Activated CD4-positive, alpha-beta T cell treated with anti-CD3 and anti-CD28 coated beads, Interleukin-2, amount 10 ng/mL, durations not matched to agents 24 days and 14 days (primary cell): ENCODE measurements at regions not wholly inside any gene's neighbourhood (a gene's known extent, or its start where the extent isn't known, plus 50 kb on each side); places are given as distances from the start of the nearest gene placed in this dataset.
A peak's percentile ranks its signal among the peaks of the same experiment; 100 is the strongest.

Experiments
- DNase-seq: peaks from one replicate; pipeline ENCODE4 v3.0.0; 2022
- H3K27ac Mint-ChIP-seq: one replicate; pipeline ENCODE4 v1.8.0; 2022; ENCODE audit warnings: mild to moderate bottlenecking, mixed read lengths
- H3K27me3 Mint-ChIP-seq: one replicate; pipeline ENCODE4 v1.8.0; 2022; ENCODE audit warnings: mixed read lengths
- H3K36me3 Mint-ChIP-seq: one replicate; pipeline ENCODE4 v1.8.0; 2022; ENCODE audit warnings: low read depth, mild to moderate bottlenecking, mixed read lengths
- H3K4me1 Mint-ChIP-seq: one replicate; pipeline ENCODE4 v1.8.0; 2021; ENCODE audit warnings: mixed read lengths
- H3K4me3 Mint-ChIP-seq: one replicate; pipeline ENCODE4 v1.8.0; 2022; ENCODE audit warnings: mild to moderate bottlenecking, moderate library complexity, mixed read lengths
- H3K9me3 Mint-ChIP-seq: one replicate; pipeline ENCODE4 v1.8.0; 2021; ENCODE audit warnings: mixed read lengths
- intact Hi-C: fragments of 100-400 bp; cut with micrococcal nuclease; formaldehyde crosslinking; loops from one replicate; pipeline ENCODE4 v1.15.1; 2023

DNA sequence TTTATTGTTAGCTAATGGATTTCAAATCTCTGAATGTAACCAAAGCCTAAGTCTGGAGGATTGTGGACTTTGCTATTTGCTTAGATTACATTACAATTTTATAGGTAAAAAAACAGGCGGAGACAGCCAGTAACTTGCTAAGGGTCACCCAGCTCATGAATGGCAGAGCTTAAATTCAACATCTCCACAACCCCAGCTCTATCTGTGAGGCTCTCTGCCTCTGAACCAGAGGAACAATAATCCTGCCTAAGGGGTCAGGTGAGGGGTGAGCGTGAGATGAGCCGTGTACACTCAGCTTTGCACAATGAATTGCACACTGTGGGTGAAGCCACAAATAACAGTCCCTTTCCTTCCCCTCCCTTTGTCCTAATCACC, 69.8 kb upstream of the SPATA12 start:
- intact Hi-C loops, result no loop called here

DNA sequence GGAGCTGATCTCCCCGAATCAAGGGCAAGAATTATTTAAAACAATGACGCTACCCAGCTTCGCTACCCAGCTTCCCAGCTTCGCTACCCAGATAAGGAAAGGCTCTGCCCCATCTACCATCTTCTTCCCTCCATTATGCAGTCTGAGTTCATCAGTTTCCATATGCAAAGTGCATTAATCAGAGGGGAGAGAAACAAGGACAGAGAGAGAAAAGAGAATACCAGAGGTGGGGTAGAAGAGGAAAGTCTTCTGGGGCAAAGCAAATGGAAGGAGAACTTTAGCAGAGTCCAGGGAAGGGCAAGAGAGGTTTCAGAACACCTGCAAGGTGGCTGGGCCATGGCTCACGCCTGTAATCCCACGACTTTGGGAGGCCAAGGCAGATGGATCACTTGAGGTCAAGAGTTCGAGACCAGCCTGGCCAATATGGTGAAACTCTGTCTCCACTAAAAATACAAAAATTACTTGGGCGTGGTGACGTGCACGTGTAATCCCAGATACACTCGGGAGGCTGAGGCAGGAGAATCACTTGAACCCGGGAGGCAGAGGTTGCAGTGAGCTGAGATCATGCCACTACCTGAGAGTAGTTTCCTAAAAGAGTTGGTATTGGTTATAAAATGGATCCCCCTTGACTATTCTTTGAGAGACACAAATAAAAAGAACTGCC, 70.4 kb upstream of the SPATA12 start:
- no peak for DNase-seq
- peaks cover 26% of the 10 kb centered on the region for H3K27me3 Mint-ChIP-seq
- intact Hi-C loops, result loop anchor here (1.0 to 2.0 kb wide), 3 partner anchors 133 to 288 kb away; no protein-coding TSS in a partner anchor
- H3K4me3 Mint-ChIP-seq, result no peak overlapping the region
- H3K4me1 Mint-ChIP-seq, result peaks cover 28% of the 10 kb centered on the region
- no peaks in the 10 kb centered on the region for H3K36me3 Mint-ChIP-seq
- H3K9me3 Mint-ChIP-seq, result no peaks in the 10 kb centered on the region
- no peak overlapping the region for H3K27ac Mint-ChIP-seq

More for the DNA sequence above, 69.8 kb upstream of the SPATA12 start:
- H3K9me3 Mint-ChIP-seq, result no peaks in the 10 kb centered on the region
- no peaks in the 10 kb centered on the region for H3K36me3 Mint-ChIP-seq
- peaks cover 29% of the 10 kb centered on the region for H3K27me3 Mint-ChIP-seq
- no peak overlapping the region for H3K4me3 Mint-ChIP-seq
- DNase-seq, result no peak
- H3K27ac Mint-ChIP-seq, result no peak overlapping the region
- H3K4me1 Mint-ChIP-seq, result peaks cover 28% of the 10 kb centered on the region

DNA sequence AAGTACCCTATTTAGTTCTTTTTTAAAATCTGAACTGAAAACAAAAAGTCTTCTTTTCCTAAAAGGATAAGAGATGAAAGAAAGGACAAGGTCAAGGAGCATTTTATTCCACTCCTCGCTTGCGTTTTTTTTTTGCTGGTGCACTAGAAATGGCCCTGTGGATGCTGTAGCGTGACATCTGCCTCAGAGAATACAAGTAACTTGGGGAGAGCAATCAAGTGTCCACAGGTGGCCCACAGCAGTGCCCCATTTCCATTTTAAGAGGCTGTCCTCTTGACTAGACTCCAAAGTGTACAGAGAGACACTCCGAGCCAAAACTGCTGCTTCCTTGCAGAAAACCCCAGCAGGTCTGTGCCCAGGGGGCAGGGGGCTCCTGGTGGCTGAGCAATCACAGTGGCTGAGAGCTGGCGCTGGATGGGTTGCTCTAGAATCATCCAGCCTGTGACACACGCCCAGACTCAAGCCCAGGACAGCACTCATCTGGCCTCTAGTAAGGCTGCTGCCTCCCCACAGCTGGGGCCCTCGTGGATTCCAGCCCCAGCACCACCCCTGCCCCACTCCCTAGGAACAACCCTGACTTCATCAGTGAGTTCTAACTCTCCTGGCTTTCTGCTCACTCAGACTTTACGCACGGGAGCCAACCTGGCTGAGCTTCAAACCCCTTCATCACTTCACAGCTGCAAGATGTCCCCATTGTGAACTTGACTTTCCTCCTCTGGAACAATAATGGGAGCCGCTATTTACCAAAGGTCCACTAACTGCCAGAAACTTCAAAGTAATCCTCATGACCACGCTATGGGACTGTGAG, 71.1 kb upstream of the SPATA12 start:
- H3K4me1 Mint-ChIP-seq, result peaks cover 28% of the 10 kb centered on the region
- no peaks in the 10 kb centered on the region for H3K9me3 Mint-ChIP-seq
- intact Hi-C loops, result loop anchor here (1.0 to 2.0 kb wide), 3 partner anchors 133 to 287 kb away; no protein-coding TSS in a partner anchor
- peaks cover 26% of the 10 kb centered on the region for H3K27me3 Mint-ChIP-seq
- DNase-seq, result no peak
- H3K27ac Mint-ChIP-seq, result no peak overlapping the region
- H3K36me3 Mint-ChIP-seq, result no peaks in the 10 kb centered on the region
- H3K4me3 Mint-ChIP-seq, result no peak overlapping the region

DNA sequence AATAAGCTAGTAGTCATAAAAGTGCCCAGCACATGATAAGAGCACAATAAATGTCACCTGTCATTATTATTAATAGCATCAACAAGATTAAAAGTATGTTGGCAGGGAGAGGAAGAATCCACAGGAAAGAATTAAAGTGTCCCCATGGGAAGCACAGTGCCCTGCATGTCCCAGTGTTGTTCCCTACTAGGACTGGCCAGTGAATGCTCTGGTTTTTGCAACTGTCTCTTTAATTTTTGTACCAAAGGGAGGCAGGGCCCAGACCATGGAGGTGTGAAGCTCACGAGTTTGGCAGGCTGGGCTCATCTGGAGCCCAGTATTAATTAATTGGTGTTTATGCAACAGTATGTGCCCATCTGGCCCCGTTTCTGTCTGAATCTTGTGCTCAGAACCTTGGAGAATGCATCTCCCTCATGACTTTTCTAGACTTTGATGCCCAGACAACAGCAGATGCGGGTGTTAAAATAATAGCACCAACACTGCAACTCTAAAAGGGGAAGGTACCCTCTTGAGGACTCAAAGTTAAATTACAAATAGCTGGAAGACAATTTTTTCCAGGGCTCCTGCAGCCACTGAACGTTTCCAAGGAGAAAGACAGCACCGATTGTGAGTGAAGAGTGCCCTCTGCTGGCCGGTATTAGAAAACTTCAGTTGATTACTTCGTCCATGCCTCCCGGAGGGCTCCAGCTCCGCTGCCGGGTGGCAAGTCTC, 71.9 kb upstream of the SPATA12 start:
- H3K9me3 Mint-ChIP-seq, result no peaks in the 10 kb centered on the region
- peaks cover 30% of the 10 kb centered on the region for H3K4me1 Mint-ChIP-seq
- intact Hi-C loops, result loop anchor here (1.0 to 2.0 kb wide), 3 partner anchors 132 to 286 kb away; no protein-coding TSS in a partner anchor
- no peaks in the 10 kb centered on the region for H3K36me3 Mint-ChIP-seq
- H3K27ac Mint-ChIP-seq, result no peak overlapping the region
- peak; percentile 91 for DNase-seq
- no peak overlapping the region for H3K4me3 Mint-ChIP-seq
- peaks cover 26% of the 10 kb centered on the region for H3K27me3 Mint-ChIP-seq

DNA sequence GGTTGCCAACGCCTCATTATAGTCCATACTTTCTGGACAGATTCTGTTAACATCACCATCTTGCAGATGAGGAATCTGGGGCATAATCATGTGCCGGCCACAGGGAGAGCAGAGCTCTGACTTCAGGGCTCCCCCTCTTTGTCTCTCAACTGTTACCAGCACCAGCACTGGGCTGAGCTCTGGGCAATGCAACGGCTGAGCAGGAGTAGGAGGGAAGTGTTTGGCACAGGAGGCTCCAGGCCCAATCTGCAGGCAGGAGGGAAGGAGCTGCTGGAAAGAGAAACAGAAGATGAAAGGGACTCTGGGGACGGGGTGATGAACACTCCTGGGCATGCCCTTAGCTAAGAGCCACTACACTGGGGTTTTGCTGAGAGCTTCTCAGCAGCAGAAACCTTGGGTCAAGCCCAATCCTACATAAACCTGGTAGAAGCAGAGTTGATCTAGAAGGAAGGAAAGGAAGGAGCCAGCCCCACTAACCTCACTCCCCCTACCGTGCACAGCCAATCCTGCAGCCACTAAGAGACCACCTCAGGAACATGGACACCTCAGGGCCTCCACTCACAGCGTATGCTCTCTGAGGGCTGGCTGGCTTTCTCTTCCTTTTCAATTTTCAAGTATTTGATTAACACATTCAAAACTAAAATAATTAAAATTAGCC, 73.1 kb upstream of the SPATA12 start:
- peaks cover 35% of the 10 kb centered on the region for H3K4me1 Mint-ChIP-seq
- intact Hi-C loops, result no loop called here
- no peak for DNase-seq

DNA sequence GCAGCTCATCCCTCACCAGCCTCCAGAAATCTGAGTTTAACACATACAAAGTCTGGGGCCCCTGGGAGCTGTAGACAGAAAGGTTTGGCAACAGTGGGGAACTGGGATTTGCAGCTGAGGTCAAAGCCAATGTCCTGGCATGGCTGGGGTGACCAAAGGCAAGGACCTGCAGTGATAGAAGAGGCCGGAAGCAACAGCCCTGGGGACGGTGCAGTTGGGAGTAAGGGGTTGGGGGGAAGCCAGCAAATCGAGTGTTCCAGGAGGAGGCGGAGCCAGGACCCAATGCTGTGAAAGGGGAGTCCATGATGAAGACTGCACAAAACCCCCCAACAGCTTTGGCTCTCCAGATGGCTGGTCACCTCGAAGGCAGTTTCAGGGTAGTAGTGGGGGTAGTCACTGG, 74.1 kb upstream of the SPATA12 start:
- peaks cover 37% of the 10 kb centered on the region for H3K4me1 Mint-ChIP-seq
- intact Hi-C loops, result no loop called here
- H3K36me3 Mint-ChIP-seq, result no peaks in the 10 kb centered on the region
- H3K27ac Mint-ChIP-seq, result no peak overlapping the region
- DNase-seq, result no peak
- peaks cover 20% of the 10 kb centered on the region for H3K27me3 Mint-ChIP-seq
- H3K4me3 Mint-ChIP-seq, result no peak overlapping the region
- H3K9me3 Mint-ChIP-seq, result no peaks in the 10 kb centered on the region

More for the DNA sequence above, 73.1 kb upstream of the SPATA12 start:
- Mint-ChIP-seq H3K27ac (no peak overlapping the region), H3K4me3 (no peak overlapping the region), H3K9me3 (no peaks in the 10 kb centered on the region), H3K27me3 (peaks cover 24% of the 10 kb centered on the region), H3K36me3 (no peaks in the 10 kb centered on the region)

DNA sequence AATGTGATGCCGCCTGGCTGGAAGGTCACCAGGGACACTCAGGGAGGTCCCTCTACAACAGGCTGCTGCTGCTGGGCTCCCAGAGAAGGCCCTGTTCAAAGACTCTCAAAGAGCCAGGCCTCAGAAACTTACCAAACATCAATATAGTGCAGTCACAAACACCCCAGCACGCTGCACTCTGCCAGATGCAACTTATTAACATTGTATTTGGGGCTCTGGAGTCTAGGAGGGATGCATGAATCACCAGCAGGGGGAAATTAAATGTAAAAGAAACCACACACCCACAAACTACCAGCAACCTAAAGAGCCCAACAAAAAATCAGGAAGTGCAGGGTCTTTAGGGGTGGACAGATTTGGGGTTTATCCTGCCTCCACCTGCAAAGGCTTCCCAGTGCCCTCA, 74.6 kb upstream of the SPATA12 start:
- H3K27ac Mint-ChIP-seq, result peak overlapping the region; percentile 56
- H3K27me3 Mint-ChIP-seq, result peaks cover 15% of the 10 kb centered on the region
- intact Hi-C loops, result no loop called here
- H3K36me3 Mint-ChIP-seq, result no peaks in the 10 kb centered on the region
- no peak for DNase-seq
- no peaks in the 10 kb centered on the region for H3K9me3 Mint-ChIP-seq
- H3K4me1 Mint-ChIP-seq, result peaks cover 42% of the 10 kb centered on the region
- no peak overlapping the region for H3K4me3 Mint-ChIP-seq

DNA sequence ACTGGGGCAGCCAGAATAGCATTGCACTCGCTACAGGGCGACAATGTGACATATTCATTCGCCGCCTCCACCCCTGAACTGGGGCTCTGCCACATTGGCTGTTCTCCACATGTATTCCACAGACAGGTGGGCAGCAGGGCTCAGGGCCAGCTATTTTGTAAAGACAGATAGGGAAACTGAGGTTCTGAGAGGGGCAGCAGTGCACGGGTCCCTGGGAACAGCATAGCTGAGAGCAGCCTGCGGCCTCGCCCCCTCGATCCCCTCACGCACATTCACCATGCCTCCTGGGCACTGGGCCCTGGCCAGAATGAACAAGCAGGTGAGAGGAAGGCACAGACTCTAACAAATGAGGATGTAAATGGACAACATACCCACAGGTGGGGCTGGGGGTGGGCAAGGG, 75.0 kb upstream of the SPATA12 start:
- Mint-ChIP-seq H3K36me3 (no peaks in the 10 kb centered on the region), H3K27me3 (peaks cover 13% of the 10 kb centered on the region), H3K9me3 (no peaks in the 10 kb centered on the region), H3K27ac (peak overlapping the region; percentile 56), H3K4me3 (no peak overlapping the region), H3K4me1 (peaks cover 46% of the 10 kb centered on the region)
- intact Hi-C loops, result no loop called here
- DNase-seq, result no peak

DNA sequence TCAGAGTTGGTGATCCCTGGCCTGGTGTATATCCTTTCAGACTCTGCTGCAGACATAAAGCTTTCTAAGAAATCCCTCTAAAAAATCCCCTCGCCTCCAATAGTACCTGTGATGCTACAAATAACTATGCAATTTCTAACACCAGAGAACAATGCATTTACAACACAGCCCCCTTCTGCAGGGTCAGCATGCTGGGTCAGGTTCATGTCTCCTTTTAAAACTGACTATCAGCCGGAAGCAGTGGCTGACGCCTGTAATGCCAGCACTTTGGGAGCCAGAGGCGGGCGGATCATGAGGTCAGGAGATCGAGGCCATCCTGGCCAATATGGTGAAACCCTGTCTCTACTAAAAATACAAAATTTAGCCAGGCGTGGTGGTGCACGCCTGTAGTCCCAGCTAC, 77.0 kb upstream of the SPATA12 start:
- Mint-ChIP-seq H3K36me3 (no peaks in the 10 kb centered on the region), H3K4me1 (peaks cover 45% of the 10 kb centered on the region), H3K27me3 (no peaks in the 10 kb centered on the region), H3K9me3 (no peaks in the 10 kb centered on the region), H3K27ac (no peak overlapping the region), H3K4me3 (no peak overlapping the region)
- intact Hi-C loops, result no loop called here
- no peak for DNase-seq

DNA sequence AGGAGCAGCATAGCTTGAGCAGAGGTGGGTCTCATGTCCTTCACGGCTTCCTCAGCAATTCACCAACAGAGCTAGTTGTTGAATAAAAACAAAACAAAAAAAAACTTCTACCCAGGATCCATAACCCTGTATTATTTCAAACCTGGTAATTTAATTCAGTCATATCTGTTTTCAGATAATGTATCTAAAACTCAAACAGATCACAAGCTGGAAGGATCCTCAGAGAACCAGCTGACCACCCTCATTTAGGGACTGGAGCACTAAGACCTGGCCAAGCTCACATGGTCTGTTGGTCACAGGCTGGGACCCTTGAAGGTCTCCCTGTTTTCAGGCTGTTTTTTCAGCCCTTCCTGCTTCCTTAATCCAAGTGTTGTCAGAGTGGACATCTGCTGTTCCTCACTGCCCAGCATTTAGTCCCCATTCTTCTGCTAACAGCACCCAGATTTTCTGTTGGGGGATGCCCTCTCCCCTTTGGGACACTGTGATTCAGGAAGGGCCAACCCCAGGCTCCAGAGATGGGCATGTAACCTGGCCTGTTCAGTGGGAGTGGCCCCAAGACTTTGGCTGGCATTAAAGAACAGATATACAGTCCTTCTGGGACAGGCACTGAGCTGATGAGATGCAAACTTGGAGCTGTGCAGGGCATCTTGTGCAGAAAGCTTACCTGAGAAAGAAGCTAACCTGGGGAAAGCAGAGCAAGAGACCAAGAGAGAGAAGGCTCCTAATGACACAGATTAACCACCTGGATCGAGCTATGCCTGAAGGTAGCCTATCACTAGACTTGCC, 78.8 kb upstream of the SPATA12 start:
- intact Hi-C loops, result loop anchor here (1.0 to 2.0 kb wide), 2 partner anchors 63 to 117 kb away; no protein-coding TSS in a partner anchor
- peak overlapping the region; percentile 82 for H3K27ac Mint-ChIP-seq
- no peaks in the 10 kb centered on the region for H3K9me3 Mint-ChIP-seq
- H3K4me3 Mint-ChIP-seq, result no peak overlapping the region
- H3K36me3 Mint-ChIP-seq, result no peaks in the 10 kb centered on the region
- H3K4me1 Mint-ChIP-seq, result peaks cover 37% of the 10 kb centered on the region
- no peaks in the 10 kb centered on the region for H3K27me3 Mint-ChIP-seq
- DNase-seq, result no peak

DNA sequence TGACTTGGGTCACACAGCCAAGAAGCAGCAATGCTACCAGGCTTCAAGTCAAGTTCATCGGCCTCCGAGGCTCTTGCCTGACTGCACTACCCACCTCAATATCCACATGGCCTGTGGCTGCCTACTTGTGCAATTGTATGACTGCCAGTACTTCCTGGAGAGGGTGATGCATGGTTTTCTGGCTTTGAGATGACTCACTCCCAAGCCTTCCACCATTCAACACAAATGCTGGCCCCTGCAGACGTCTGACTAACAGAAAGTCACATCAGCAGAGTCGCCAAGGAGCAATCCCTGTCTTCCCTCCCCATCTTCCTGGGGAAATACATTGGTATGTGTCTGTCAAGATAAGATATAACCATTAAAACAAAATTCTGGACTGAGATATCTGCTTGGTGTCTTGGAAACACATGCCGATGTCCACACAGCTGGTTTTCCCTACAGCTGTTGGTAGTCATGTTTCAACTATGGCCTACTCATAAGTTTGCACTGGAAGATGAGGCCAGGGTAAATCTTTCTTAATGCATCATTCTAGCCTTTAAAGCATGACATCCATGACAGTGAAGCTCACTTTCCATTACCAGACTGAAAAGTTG, 79.6 kb upstream of the SPATA12 start:
- H3K4me3 Mint-ChIP-seq, result no peak overlapping the region
- intact Hi-C loops, result loop anchor here (1.0 to 2.0 kb wide), 2 partner anchors 63 to 116 kb away; no protein-coding TSS in a partner anchor

DNA sequence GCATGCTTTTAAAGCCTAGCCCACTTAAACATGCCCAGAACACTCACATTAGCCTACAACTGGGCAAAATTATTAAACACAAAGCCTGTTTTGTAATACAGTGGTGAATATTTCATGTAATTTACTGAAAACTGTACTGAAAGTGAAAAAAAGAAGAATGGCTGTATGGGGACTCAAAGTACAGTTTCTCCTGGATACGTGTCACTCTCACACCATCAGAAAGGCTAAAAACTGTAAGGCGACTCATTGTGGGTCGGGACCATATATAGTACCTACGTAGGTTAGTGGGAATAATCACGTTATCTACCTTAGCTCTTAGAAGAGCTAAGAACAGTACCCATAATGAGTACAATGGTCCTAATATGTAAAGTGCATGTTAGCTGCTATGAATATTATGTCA, 80.2 kb upstream of the SPATA12 start:
- Mint-ChIP-seq H3K9me3 (no peaks in the 10 kb centered on the region), H3K27ac (peak overlapping the region; percentile 82), H3K4me3 (no peak overlapping the region), H3K36me3 (no peaks in the 10 kb centered on the region), H3K4me1 (peaks cover 23% of the 10 kb centered on the region), H3K27me3 (peaks cover 2% of the 10 kb centered on the region)
- intact Hi-C loops, result loop anchor here (2.0 kb wide), 1 partner anchor 115 kb away; no protein-coding TSS in a partner anchor
- DNase-seq, result no peak

More for the DNA sequence above, 79.6 kb upstream of the SPATA12 start:
- no peaks in the 10 kb centered on the region for H3K9me3 Mint-ChIP-seq
- DNase-seq, result peak; percentile 74
- no peaks in the 10 kb centered on the region for H3K36me3 Mint-ChIP-seq
- no peaks in the 10 kb centered on the region for H3K27me3 Mint-ChIP-seq
- H3K4me1 Mint-ChIP-seq, result peaks cover 29% of the 10 kb centered on the region
- H3K27ac Mint-ChIP-seq, result peak overlapping the region; percentile 82
